Esophagus muscularis mucosa (tissue), 4 donors: ENCODE measurements at regions not wholly inside any gene's neighbourhood (a gene's known extent, or its start where the extent isn't known, plus 50 kb on each side); places are given as distances from the start of the nearest gene placed in this dataset.

Experiments used
- DNase-seq: peaks from one replicate; pipeline ENCODE4 v3.0.0-alpha.2; 2017; ENCODE audit errors: extremely low spot score
- H3K27ac ChIP-seq, 4 donors: fragments of 200-600 bp; sonication (generic); replicated peaks in 1 of 4; 1 replicate in 3 of 4; 2 replicates in 1 of 4; pipeline ENCODE4 v1.5.1; 2016 to 2019; ENCODE audit warnings: mild to moderate bottlenecking in 1 of 4
- H3K27me3 ChIP-seq, 4 donors: fragments of 200-600 bp; sonication (generic); one replicate each; pipeline versions ENCODE4 v1.5.1 to v1.6.0; 2016 to 2019
- H3K36me3 ChIP-seq, 4 donors: fragments of 200-600 bp; sonication (generic); one replicate each; pipeline ENCODE4 v1.5.1; 2016 to 2019
- H3K4me1 ChIP-seq, 4 donors: fragments of 200-600 bp; sonication (generic); one replicate each; pipeline ENCODE4 v1.5.1; 2016 to 2019
- H3K4me3 ChIP-seq, 4 donors: fragments of 200-600 bp; sonication (generic); 1 replicate in 2 of 4; 2 replicates in 2 of 4; pipeline ENCODE4 v1.5.1; 2016 to 2019; ENCODE audit warnings: mild to moderate bottlenecking in 4 of 4, moderate library complexity in 1 of 4
- H3K9me3 ChIP-seq, 4 donors: fragments of 200-600 bp; sonication (generic); 1 replicate in 3 of 4; 2 replicates in 1 of 4; pipeline ENCODE4 v1.5.1; 2016 to 2019
- CTCF ChIP-seq, 3 experiments: fragments of 200-600 bp in 2 of 3; fragments of 450-650 bp in 1 of 3; sonication (generic) in 2 of 3; IDR thresholded peaks; one replicate each; pipeline ENCODE4 v1.5.1; 2017 to 2019; ENCODE audit warnings: antibody characterized with exemption in 3 of 3, mild to moderate bottlenecking in 2 of 3, moderate library complexity in 1 of 3
- EP300 ChIP-seq: sonication (generic); formaldehyde crosslinking; IDR thresholded peaks from one replicate; pipeline ENCODE4 v1.6.1; 2017; ENCODE audit warnings: antibody characterized with exemption
- POLR2A ChIP-seq: fragments of 450-650 bp; IDR thresholded peaks from one replicate; pipeline ENCODE4 v1.6.1; 2017; ENCODE audit warnings: antibody characterized with exemption, moderate library complexity, mild to moderate bottlenecking, low read depth
- POLR2AphosphoS5 ChIP-seq, 2 donors: sonication (generic); formaldehyde crosslinking; IDR thresholded peaks; one replicate each; pipeline ENCODE4 v1.6.1; 2017; ENCODE audit warnings: antibody characterized with exemption in 2 of 2
- WGBS: methylation state at CpG from one replicate; pipeline ENCODE4 v1.1.5; 2018; 5-methylcytosine and 5-hydroxymethylcytosine counted together
- intact Hi-C: fragments of 100-400 bp; cut with DNase I; formaldehyde crosslinking; loops from one replicate; pipeline ENCODE4 v1.15.1; 2023

- no peak for TF ChIP-seq POLR2AphosphoS5 (IDR thresholded peaks at IDR 0.05)
- TF ChIP-seq POLR2A, result no peak
- no peak for TF ChIP-seq CTCF (IDR thresholded peaks at IDR 0.05)
- TF ChIP-seq EP300, result no peak
- Histone ChIP-seq H3K27ac (no peak overlapping the region), H3K4me3 (no peak overlapping the region), H3K4me1 (no peaks in the 10 kb centered on the region), H3K27me3 (no peaks in the 10 kb centered on the region), H3K36me3 (no peaks in the 10 kb centered on the region), H3K9me3 (no peaks in the 10 kb centered on the region)
- intact Hi-C loops, result no loop called here
- no peak for DNase-seq
- 89% methylated on average over 4 of the region's 4 CpGs for WGBS
These were observed 279.7 kb downstream of the KCNJ3 start for GRCh38 chr2:154978244-154978643.

GRCh38 chr2:154974041-154974440 is 275.5 kb downstream of the KCNJ3 start:
- 51% methylated on average over 2 of the region's 2 CpGs for WGBS
- Histone ChIP-seq H3K27me3 (no peaks in the 10 kb centered on the region), H3K9me3 (no peaks in the 10 kb centered on the region), H3K36me3 (no peaks in the 10 kb centered on the region), H3K4me1 (no peaks in the 10 kb centered on the region), H3K4me3 (no peak overlapping the region), H3K27ac (no peak overlapping the region)
- TF ChIP-seq CTCF (IDR thresholded peaks at IDR 0.05) (no peak), POLR2AphosphoS5 (IDR thresholded peaks at IDR 0.05) (no peak), EP300 (no peak), POLR2A (no peak)
- no peak for DNase-seq
- intact Hi-C loops, result no loop called here

- H3K27me3 ChIP-seq, result no peaks in the 10 kb centered on the region
- H3K4me1 ChIP-seq, result no peaks in the 10 kb centered on the region
- intact Hi-C loops, result no loop called here
- no peak overlapping the region for H3K27ac ChIP-seq
- H3K4me3 ChIP-seq, result no peak overlapping the region
- TF ChIP-seq EP300 (no peak), POLR2AphosphoS5 (IDR thresholded peaks at IDR 0.05) (no peak), POLR2A (no peak), CTCF (IDR thresholded peaks at IDR 0.05) (no peak)
- no peaks in the 10 kb centered on the region for H3K36me3 ChIP-seq
- no peaks in the 10 kb centered on the region for H3K9me3 ChIP-seq
- DNase-seq, result no peak
- 35% methylated on average over 1 of the region's 1 CpG for WGBS
These were observed 265.0 kb downstream of the KCNJ3 start for GRCh38 chr2:154963511-154963910.

GRCh38 chr2:154961676-154962075 is 263.2 kb downstream of the KCNJ3 start:
- TF ChIP-seq CTCF (IDR thresholded peaks at IDR 0.05) (no peak), EP300 (no peak), POLR2A (no peak), POLR2AphosphoS5 (IDR thresholded peaks at IDR 0.05) (no peak)
- WGBS, result 80% methylated on average over 2 of the region's 2 CpGs

GRCh38 chr2:154960802-154961583 is 262.5 kb downstream of the KCNJ3 start:
- no peaks in the 10 kb centered on the region for H3K9me3 ChIP-seq
- intact Hi-C loops, result no loop called here
- no peak for TF ChIP-seq EP300
- no peak for TF ChIP-seq POLR2AphosphoS5 (IDR thresholded peaks at IDR 0.05)
- TF ChIP-seq CTCF (IDR thresholded peaks at IDR 0.05), result no peak
- no peak for TF ChIP-seq POLR2A
- no peaks in the 10 kb centered on the region for H3K4me1 ChIP-seq
- H3K4me3 ChIP-seq, result no peak overlapping the region
- WGBS, result 81% methylated on average over 3 of the region's 3 CpGs
- DNase-seq, result no peak
- H3K27ac ChIP-seq, result no peak overlapping the region
- no peaks in the 10 kb centered on the region for H3K36me3 ChIP-seq
- H3K27me3 ChIP-seq, result no peaks in the 10 kb centered on the region

More at GRCh38 chr2:154961676-154962075, 263.2 kb downstream of the KCNJ3 start:
- DNase-seq, result no peak
- intact Hi-C loops, result no loop called here
- Histone ChIP-seq H3K9me3 (no peaks in the 10 kb centered on the region), H3K27me3 (no peaks in the 10 kb centered on the region), H3K36me3 (no peaks in the 10 kb centered on the region), H3K27ac (no peak overlapping the region), H3K4me1 (no peaks in the 10 kb centered on the region), H3K4me3 (no peak overlapping the region)
